GM21576 (cell line): ENCODE measurements at regions not wholly inside any gene's neighbourhood (a gene's known extent, or its start where the extent isn't known, plus 50 kb on each side); places are given as distances from the start of the nearest gene placed in this dataset.
A peak's percentile ranks its signal among the peaks of the same experiment; 100 is the strongest.

ENCODE experiments used
- ATAC-seq: cut with Tn5 transposase; IDR thresholded peaks from one replicate; pipeline ENCODE4 v1.9.1; 2021; ENCODE audit warnings: mild to moderate bottlenecking, moderate library complexity; ENCODE audit not compliant: unreplicated experiment

DNA sequence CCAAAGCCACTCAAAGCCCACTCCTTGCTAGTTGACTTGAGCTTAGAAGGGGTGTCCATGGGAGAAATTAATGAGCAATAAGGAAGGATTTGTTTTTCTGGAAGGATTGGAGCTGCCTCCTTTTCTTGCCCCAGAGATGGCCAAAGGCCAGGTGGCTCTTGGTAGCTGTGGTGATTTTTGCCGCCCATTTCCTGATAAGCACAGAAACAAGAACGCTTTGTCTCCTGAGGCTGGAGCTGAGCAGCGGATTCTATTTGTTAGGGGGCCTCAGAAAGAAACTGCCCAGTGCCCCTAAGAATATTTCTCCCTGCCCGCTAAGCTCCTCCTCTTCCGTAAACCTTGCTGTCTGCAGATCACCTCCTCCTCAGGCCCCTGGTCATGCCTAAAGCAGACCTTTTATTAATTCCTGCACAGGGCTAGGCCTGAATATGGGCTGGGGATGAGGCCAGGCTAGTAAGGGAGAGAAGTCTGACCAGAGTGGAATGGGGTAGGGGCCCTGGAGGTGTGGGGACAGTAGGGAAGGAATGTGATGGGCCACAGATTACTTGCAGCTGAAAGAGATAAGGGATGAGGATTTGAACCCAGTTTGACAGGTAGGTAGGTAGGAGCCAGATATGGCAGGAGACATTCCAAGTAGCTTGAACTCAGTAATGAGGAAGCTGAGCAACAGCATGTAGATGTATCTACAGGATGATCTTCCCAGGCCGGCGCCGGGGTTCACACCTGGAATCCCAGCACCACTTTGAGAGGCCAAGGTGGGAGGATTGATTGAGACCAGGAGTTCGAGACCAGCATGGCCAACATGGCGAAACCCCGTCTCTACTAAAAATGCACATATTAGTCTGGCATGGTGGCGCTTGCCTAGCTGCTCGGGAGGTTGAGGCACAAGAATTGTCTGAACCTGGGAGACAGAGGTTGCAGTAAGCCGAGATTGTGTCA is 71.2 kb upstream of the NAA20 start:
- ATAC-seq = no peak

DNA sequence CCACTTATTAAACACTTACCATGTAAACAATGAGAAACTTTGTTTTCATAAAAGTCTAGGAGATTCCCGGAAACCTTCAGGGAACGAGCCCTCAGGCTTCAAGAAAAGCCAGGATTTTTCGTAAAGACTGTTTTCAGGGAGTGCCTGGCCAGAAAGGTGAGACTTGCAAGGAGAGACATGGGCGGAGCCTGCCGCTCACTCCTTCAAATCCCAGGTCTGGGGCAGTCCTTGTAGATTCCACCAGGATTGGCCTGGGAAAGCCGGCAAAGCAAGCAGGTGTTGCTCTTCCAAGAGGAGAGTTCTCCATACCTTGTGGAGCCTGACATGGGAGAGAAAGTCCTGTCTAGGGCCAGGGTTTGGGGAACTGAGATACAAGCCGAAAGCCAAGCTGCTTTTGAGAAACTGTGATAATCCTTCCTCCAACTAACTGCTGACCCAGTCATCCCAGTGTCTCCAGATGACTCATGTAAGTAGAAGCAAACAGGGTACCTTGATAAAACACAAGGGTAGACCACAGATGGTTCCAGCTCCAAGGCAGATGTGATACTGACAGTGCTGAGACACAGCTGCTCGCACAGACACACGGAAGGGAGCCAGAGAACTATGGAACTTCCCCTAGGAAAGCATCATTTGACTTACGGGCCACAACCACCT is 69.4 kb upstream of the NAA20 start:
- peak; percentile 40 for ATAC-seq

DNA sequence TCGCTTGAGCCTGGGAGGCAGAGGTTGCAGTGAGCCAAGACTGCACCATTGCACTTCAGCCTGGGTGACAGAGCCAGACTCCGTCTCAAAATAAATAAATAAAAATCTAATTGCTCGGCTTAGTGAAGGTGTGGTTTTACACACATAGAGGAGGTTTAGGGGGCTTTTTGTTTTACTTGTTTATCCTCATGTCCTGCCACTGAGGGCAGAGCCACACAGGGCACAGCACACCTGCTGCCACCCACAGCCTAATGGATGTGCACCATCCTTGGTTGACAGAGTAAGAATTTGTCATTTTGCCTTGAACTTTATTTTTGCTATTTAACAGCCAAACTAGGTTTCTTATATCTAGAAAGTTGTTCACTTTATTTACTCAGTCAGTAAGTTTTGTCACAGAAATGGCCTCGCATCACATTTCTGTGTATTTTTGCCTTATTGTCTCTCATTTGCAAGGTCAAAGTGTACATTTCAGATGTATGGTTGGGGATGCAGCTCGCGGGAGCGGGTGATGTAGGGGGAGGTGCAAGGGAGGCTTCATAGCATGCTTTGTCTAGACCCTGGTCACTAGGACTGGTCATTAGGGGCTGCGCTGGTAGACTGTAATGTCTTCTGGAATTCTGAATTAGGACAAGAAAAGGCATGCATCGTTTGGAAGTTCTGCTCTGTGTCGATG is 67.8 kb upstream of the NAA20 start:
- ATAC-seq = no peak

DNA sequence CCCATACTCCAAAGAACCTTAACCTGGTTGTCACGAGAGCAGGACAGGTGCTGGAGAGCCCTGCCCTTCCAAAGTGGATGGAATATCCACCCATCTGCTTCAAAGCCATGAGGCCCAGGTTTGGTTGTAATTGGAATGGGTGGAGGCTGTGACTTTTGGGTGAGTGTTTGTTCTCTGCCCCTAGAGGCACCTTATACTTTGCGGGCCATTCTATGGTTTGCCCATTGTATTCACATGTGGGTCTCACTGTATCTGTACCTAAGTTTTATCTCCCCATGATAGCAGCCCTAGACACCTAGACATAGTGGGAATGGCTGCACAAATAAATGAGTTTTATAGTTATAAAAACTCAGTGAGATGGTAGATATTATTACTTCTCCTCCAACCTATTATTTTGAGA is 67.1 kb upstream of the NAA20 start:
- no peak for ATAC-seq

DNA sequence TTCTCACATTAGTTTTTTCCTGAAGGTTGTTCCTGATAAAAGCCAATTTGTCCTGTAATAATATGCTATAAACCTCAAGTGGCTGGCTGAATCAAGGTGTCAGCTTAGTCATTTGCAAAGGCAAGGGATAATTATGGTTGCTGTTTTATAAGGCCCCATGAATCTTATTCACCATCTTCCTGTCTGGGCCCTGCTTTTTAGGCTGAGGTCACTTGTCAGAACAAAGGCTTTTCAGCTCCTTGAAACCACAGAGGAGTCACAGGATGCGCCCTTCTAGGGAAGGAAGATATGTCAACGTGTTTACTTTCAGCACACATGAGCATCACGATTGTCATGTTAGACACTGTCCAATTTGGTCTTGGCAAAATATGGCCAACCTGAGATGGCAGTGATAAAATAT is 64.8 kb upstream of the NAA20 start:
- no peak for ATAC-seq

DNA sequence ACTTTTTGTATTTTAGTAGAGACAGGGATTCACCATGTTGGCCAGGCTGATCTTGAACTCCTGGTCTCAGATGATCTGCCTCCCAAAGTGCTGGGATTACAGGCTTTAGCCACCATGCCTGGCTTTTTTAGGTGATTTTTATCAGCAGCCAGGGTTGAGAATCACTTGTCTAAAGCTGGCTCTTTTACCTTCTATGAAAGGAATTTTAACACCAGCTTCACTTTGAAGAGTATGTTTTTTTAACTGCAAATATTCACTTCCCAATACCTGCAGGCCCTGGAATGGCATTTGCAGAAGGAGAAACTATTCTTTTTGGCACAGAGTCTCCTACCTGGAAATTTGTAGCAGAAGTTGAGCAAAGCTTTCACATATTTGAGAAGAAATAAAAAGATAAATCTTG is 63.6 kb upstream of the NAA20 start:
- no peak for ATAC-seq

DNA sequence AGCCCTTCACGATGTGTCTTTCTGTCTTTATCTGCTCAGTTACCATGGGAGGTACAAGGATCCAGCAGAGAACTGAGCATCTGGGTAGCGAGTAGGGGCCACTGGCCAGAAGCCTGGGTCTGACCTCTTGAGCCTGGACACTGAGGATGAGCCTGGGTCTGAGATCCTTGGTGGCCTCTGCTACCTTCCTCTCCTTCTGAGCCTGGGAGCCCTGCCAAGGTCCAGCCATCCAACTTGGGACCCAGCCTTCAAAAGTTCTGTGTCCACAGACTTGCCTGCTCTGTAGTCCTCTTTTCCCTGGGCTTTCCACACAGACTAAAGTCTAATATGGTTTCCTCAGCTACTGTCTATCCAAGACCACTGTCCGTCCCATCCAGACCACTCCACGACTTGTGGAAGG is 60.2 kb upstream of the NAA20 start:
- ATAC-seq = no peak

DNA sequence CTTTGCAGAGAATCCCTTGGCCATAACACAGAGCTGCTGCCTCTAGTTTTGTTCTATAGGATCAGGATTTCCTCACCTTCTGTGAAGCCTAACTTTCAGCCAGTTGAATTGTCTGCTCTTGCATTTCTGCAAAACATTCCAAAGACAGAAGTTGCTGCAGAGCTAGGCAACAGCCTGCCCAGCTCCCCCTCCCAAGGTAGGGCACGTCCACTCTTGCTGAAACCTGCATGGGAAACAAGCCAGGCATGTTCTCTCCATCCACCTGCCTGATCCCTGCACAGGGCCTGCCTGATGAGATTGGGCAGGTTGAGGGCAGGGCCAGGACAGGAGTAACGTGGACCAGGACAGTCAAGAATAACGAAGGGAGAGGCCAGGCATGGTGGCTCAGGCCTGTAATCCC is 58.9 kb upstream of the NAA20 start:
- ATAC-seq = no peak

DNA sequence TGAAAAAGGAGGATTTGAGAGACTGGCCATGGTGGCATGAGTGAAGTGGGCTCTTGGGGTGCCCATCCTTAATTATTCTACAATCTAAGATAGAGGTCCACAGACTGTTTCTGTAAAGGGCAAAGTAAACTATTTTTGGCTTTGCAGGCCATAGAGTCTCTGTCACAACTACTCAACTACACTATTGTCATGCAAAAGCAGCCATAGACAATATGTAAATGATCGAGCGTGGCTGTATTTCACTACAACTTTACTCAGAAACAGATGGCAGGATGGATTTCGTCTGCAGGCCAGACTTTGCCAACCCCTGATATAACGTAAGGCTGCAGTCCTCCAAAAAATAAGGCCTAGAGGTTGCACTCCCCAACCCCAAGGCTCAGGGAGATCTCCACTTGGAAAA is 58.2 kb upstream of the NAA20 start:
- ATAC-seq = no peak

DNA sequence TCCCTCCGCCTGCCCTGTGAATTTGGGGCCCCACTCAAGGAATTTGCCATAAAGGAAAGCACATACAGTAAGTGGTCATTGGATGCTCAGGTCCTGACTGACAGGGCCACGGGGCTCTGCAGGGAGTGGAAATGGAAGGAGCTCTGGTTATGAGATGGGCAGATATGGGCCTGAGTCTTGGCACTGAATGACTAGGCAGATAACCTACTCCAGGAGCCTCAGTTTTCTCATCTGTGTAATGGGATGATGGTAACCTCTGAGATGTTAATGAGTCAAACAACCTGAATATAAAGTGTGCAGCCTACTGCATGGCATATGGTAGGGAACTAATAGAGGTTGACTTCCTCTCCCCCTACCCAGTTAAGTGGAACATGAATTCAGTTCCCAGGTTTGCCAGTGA is 56.4 kb upstream of the NAA20 start:
- ATAC-seq = no peak

DNA sequence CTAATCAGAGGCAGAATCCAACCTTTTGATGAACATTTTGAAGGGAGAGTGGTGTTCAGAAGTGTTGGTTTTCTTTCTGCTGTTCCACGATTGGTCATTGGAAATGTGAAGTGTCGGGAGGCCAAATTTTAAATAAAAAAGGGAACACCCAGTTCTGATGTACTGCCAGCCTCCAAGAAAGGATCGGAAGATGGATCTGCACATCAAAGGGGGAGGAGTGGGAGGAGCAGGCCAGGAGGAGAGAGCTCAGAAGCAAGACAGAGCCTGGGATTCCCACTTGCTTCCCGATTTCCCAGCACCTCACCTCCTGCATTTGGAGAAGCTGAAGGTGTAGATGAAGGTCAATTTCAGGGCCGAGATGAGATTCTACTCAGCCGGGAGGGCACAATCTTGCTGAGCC is 55.9 kb upstream of the NAA20 start:
- ATAC-seq = no peak

DNA sequence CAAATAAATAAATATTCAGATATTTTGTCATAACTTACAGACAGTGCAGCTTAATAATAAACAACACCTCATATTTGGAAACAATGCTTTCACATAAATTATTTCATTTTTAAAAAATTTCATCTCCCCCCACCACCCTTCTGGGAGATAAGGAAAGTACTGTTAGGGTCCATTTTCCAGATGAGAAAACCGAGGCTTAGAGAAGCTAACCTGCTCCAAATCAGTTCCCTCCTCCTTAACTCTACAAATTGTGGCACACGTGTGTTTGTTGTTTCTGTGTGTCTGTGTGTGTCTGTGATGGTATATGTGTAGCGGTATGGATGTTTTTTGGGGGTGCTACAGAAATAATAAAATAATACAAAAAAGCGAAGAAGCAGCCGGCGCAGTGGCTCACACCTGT is 54.2 kb upstream of the NAA20 start:
- ATAC-seq = no peak

DNA sequence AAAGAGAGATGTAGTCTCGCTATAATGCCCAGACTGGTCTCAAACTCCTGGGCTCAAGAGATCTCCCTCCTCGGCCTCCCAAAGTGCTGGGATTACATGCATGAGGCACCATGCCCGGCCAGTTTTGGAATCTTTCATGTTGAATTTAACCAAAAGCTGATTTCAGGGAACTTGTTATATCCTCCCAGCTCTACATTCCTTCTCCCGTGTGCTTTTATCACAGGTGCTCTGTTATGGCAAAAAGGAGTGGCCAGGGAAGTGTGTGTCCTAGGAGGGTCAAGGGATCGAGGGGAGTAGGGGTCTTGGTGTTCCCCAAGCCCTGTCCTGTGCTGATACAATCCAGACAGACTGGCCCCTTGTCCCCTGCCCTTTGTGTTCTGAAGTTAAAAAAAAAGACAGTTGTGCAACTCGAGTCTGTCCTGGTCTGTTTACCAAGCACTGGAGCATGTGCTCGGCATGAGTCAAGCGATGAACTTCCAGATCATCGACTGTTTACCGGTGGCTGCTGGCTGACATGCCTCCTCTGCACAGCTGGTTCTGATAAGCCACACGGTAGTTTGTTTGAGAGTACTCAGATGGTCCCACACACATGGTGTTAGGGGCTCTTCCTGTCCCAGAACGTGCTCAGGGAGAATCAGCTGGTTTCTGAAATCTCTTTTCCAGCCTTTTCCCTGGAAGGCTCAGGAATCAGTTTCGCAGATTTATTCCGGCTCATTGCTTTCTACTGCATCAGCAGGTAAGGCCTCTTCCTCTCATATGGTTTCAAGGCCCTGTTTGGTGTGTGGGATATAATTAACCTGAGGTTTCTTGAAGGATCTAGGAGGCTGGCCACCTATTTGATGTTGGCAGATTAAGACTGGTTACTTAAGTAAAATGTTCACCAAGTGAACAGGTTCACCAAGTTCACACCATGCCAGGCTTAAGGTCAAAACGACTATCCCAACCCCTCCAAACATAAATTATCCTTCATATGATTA is 52.6 kb upstream of the NAA20 start:
- no peak for ATAC-seq

DNA sequence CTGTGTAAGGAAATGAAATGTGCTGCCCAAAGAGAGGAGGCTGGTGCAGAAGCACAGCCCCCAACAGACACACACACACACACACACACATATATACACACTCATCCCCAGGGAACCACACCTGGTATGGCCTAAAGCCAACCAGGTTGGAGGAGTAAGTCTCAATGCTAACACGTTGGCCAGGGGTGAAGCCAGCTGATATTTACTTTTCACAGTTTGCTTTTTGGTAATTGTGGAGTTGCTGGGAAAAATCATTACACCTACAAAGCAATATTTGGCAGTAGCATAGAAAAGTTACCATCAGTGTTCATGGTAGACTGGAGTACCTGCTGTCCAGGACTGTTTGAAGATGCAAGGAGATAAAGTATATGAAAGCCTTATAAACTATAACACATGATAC is 50.3 kb upstream of the NAA20 start:
- no peak for ATAC-seq
